NB4 (cell line): ENCODE measurements at regions not wholly inside any gene's neighbourhood (a gene's known extent, or its start where the extent isn't known, plus 50 kb on each side); places are given as distances from the start of the nearest gene placed in this dataset.

Source experiments
- POLR2A ChIP-seq: IDR thresholded peaks from 2 replicates; pipeline ENCODE4 v1.6.1; 2011; ENCODE audit warnings: mild to moderate bottlenecking; ENCODE audit not compliant: insufficient read length; ENCODE audit errors: extremely low read depth
- TF ChIP-seq, protein P1 (sequence below): IDR thresholded peaks from one replicate; pipeline ENCODE4 v1.5.1; 2012; ENCODE audit warnings: low read depth, low read length
- TF ChIP-seq, protein P2 (sequence below): IDR thresholded peaks from 2 replicates; pipeline ENCODE4 v1.6.1; 2011; ENCODE audit warnings: low read depth, low read length

DNA sequence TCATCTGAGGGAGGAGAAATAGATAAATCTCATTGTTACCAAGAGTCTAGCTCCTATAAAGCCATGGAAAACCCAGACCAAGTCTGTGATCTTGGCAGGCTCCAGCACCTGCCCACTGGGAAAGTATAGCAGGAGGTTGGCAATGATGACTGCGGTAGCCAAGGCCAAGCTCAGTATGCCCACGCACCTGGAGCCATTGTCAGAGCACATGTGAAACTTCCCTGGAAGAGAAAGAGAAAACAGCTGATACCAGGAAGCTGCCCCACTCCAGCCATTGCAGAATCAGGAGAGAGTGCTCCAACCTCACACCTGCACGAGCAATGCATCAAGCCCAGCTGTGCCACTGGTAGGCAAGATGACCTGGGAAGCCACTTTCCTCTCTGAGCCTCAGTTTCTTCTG lies 62.2 kb upstream of the HEPHL1 start:
- TF ChIP-seq, protein P1, sequence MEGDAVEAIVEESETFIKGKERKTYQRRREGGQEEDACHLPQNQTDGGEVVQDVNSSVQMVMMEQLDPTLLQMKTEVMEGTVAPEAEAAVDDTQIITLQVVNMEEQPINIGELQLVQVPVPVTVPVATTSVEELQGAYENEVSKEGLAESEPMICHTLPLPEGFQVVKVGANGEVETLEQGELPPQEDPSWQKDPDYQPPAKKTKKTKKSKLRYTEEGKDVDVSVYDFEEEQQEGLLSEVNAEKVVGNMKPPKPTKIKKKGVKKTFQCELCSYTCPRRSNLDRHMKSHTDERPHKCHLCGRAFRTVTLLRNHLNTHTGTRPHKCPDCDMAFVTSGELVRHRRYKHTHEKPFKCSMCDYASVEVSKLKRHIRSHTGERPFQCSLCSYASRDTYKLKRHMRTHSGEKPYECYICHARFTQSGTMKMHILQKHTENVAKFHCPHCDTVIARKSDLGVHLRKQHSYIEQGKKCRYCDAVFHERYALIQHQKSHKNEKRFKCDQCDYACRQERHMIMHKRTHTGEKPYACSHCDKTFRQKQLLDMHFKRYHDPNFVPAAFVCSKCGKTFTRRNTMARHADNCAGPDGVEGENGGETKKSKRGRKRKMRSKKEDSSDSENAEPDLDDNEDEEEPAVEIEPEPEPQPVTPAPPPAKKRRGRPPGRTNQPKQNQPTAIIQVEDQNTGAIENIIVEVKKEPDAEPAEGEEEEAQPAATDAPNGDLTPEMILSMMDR, result no peak
- TF ChIP-seq, protein P2, sequence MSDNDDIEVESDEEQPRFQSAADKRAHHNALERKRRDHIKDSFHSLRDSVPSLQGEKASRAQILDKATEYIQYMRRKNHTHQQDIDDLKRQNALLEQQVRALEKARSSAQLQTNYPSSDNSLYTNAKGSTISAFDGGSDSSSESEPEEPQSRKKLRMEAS, result no peak
- no peak for TF ChIP-seq POLR2A
